GM19438 (cell line): ENCODE measurements at regions not wholly inside any gene's neighbourhood (a gene's known extent, or its start where the extent isn't known, plus 50 kb on each side); places are given as distances from the start of the nearest gene placed in this dataset.
"Not testable (repeated sequence)": the region's sequence is repeated elsewhere in the genome, so short reads cannot be mapped to it uniquely, and the experiment has no call there.

Experiments
- ATAC-seq: cut with Tn5 transposase; IDR thresholded peaks from one replicate; pipeline ENCODE4 v1.9.1; 2021; ENCODE audit warnings: low read depth; ENCODE audit not compliant: unreplicated experiment

- no peak for ATAC-seq
These were observed 98.9 kb upstream of the WAC start for GRCh38 chr10:28434063-28434462.

GRCh38 chr10:28442403-28442802, 90.5 kb upstream of the WAC start:
- no peak for ATAC-seq

- no peak for ATAC-seq
These were observed 88.9 kb upstream of the WAC start for GRCh38 chr10:28444031-28444430.

- ATAC-seq, result no peak
These were observed 87.4 kb upstream of the WAC start for GRCh38 chr10:28445516-28445915.

- ATAC-seq, result no peak
These were observed 83.5 kb upstream of the WAC start for GRCh38 chr10:28449382-28449781.

- ATAC-seq, result no peak
These were observed 83.0 kb upstream of the WAC start for GRCh38 chr10:28449926-28450325.

- no peak for ATAC-seq
These were observed 79.0 kb upstream of the WAC start for GRCh38 chr10:28453926-28454325.

GRCh38 chr10:28457110-28457509, 75.8 kb upstream of the WAC start:
- no peak for ATAC-seq

GRCh38 chr10:28457873-28458272, 75.0 kb upstream of the WAC start:
- not testable (repeated sequence) for ATAC-seq

GRCh38 chr10:28459453-28460144, 73.3 kb upstream of the WAC start:
- no peak for ATAC-seq

- ATAC-seq, result no peak
These were observed 69.8 kb upstream of the WAC start for GRCh38 chr10:28463141-28463540.

GRCh38 chr10:28463676-28464395, 69.1 kb upstream of the WAC start:
- ATAC-seq, result no peak

GRCh38 chr10:28467615-28468014, 65.3 kb upstream of the WAC start:
- no peak for ATAC-seq

- no peak for ATAC-seq
These were observed 64.0 kb upstream of the WAC start for GRCh38 chr10:28468707-28469483.

- ATAC-seq, result no peak
These were observed 61.9 kb upstream of the WAC start for GRCh38 chr10:28470873-28471651.

- ATAC-seq, result no peak
These were observed 61.3 kb upstream of the WAC start for GRCh38 chr10:28471652-28472050.

GRCh38 chr10:28478646-28479045, 54.3 kb upstream of the WAC start:
- ATAC-seq, result no peak

- ATAC-seq, result no peak
These were observed 53.5 kb upstream of the WAC start for GRCh38 chr10:28479425-28479865.

- ATAC-seq, result no peak
These were observed 52.8 kb upstream of the WAC start for GRCh38 chr10:28479927-28480627.

- no peak for ATAC-seq
These were observed 52.3 kb upstream of the WAC start for GRCh38 chr10:28480628-28480965.
